ENCODE measurements at regions not wholly inside any gene's neighbourhood (a gene's known extent, or its start where the extent isn't known, plus 50 kb on each side); places are given as distances from the start of the nearest gene placed in this dataset.
"Not testable (repeated sequence)": the region's sequence is repeated elsewhere in the genome, so short reads cannot be mapped to it uniquely, and the experiment has no call there.

DNA sequence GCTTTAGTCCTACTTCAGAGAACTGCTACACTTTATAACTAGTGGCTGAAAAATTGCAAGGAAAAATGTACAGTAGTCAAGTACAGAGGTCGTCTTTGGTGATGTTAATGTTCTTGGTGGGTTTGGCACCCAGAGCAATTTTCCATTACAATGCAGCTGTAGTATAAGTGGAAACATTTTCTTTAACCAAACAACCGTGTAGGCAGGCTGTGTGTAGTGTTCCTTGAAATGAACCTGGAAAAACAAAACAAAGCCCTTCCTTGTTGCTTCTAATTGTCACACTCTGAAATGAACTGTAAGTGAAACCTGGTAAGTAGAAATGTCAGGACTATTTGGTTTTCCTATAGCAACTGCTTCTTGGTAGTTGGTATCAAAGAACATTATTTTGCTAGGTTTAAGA lies 256.9 kb downstream of the MDFIC start:
- H3K4me3 Mint-ChIP-seq = no peak overlapping the region
- DNase-seq = no peak
- no peaks in the 10 kb centered on the region for H3K36me3 Mint-ChIP-seq (ENCODE audit: insufficient read depth in 2 of 2)
- H3K4me1 Mint-ChIP-seq (ENCODE audit: low read depth) = peaks cover 8% of the 10 kb centered on the region
- H3K9me3 Mint-ChIP-seq = peaks cover 0 to under 1% of the 10 kb centered on the region in 2 donors
- no peak overlapping the region for H3K27ac Mint-ChIP-seq
- no peak for ATAC-seq (replicated peaks in 1 of 2)
- H3K27me3 Mint-ChIP-seq (ENCODE audit: low read depth) = no peaks in the 10 kb centered on the region

DNA sequence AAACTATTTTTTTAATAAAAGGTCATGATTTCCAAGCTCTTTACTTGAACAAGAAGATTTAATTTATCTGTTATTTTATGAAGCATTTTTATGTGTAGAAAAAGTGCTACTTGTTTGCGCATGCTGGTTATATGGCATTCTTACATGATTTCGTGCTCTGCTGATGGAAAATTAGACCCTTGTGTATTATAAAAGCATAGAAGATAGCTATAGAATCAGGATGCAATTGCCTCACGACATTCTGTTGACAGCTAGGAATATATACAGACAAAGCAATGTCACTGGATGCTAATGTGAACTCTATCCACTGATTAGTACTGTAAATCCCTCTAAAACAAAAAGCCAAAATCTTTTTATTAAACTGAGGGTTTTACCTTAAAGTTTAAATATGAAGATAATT lies 255.9 kb downstream of the MDFIC start:
- Mint-ChIP-seq H3K36me3 (ENCODE audit: insufficient read depth in 2 of 2) (no peaks in the 10 kb centered on the region), H3K9me3 (peaks cover 0 to 3% of the 10 kb centered on the region in 2 donors)

DNA sequence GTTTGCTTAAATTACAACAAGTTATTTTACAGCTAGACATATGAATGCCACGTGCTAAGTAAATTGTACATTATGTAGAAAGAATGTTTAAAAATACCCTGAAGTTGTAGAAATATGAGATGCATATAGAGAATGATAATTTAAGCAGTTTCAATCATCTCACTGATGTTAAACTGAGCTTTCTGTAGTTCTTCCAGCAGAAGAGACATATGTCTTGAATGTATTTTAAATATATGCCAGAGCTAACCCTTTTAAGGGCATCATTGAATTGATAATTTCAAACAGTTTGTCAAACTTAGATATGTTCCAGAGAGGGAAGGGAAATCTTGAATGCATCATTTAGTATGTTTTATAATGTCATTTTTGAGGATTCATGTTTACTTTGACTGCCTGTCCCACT lies 255.2 kb downstream of the MDFIC start:
- Mint-ChIP-seq H3K4me1 (ENCODE audit: low read depth) (no peaks in the 10 kb centered on the region), H3K36me3 (ENCODE audit: insufficient read depth in 2 of 2) (peaks cover 0 to 2% of the 10 kb centered on the region in 2 donors), H3K27me3 (ENCODE audit: low read depth) (no peaks in the 10 kb centered on the region), H3K27ac (no peak overlapping the region), H3K4me3 (no peak overlapping the region), H3K9me3 (peaks cover 0 to 4% of the 10 kb centered on the region in 2 donors)
- no peak for DNase-seq
- ATAC-seq (replicated peaks in 1 of 2) = no peak

More for the DNA sequence above, 255.9 kb downstream of the MDFIC start:
- no peak overlapping the region for H3K4me3 Mint-ChIP-seq
- H3K27me3 Mint-ChIP-seq (ENCODE audit: low read depth) = no peaks in the 10 kb centered on the region
- DNase-seq = no peak
- no peaks in the 10 kb centered on the region for H3K4me1 Mint-ChIP-seq (ENCODE audit: low read depth)
- no peak overlapping the region for H3K27ac Mint-ChIP-seq
- no peak for ATAC-seq (replicated peaks in 1 of 2)

DNA sequence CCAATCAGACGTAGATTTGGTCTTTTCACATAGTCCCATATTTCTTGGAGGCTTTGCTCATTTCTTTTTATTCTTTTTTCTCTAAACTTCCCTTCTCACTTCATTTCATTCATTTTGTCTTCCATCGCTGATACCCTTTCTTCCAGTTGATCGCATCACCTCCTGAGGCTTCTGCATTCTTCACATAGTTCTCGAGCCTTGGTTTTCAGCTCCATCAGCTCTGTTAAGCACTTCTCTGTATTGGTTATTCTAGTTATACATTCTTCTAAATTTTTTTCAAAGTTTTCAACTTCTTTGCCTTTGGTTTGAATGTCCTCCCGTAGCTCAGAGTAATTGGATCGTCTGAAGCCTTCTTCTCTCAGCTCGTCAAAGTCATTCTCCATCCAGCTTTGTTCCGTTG lies 250.5 kb downstream of the MDFIC start:
- H3K9me3 Mint-ChIP-seq; H3K27ac Mint-ChIP-seq; H3K4me3 Mint-ChIP-seq; ATAC-seq (replicated peaks in 1 of 2); H3K4me1 Mint-ChIP-seq (ENCODE audit: low read depth); H3K27me3 Mint-ChIP-seq (ENCODE audit: low read depth); DNase-seq; H3K36me3 Mint-ChIP-seq (ENCODE audit: insufficient read depth in 2 of 2): not testable (repeated sequence)

DNA sequence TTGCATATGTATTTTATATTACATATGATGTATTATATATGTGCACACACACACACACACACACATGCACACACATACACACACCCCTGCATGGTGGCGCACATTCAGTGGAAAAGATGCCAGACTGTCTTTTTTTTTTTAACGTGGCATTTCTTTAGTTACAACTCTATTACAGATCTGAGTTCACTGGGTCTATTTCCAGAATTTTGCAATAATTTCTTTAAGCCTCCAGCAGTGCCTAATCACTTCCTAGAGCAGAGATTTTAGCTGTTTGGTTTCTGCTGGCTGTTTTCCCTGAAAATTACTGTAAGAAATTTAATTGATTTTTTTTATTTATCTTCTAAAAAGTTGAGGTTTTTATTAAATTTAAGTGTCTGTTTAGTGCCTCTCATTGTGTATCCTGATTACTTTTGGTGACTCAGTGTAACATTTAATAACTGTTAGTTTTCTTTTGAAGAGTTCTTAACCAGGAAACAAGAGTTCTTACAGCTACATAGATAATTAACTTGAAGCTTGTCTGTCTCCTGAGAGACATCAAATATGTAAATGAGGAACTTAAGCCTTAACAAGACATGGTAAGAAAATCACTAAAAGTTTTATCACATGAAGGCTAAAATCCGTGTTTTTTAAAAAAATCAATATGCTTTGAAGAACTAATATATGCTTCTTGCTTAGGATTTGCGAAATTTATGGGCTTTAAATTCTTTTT lies 232.0 kb downstream of the MDFIC start:
- Mint-ChIP-seq H3K4me3 (no peak overlapping the region), H3K36me3 (ENCODE audit: insufficient read depth in 2 of 2) (no peaks in the 10 kb centered on the region), H3K27me3 (ENCODE audit: low read depth) (no peaks in the 10 kb centered on the region), H3K4me1 (ENCODE audit: low read depth) (no peaks in the 10 kb centered on the region), H3K9me3 (no peaks in the 10 kb centered on the region), H3K27ac (no peak overlapping the region)
- ATAC-seq (replicated peaks in 1 of 2) (no peak), DNase-seq (no peak)

DNA sequence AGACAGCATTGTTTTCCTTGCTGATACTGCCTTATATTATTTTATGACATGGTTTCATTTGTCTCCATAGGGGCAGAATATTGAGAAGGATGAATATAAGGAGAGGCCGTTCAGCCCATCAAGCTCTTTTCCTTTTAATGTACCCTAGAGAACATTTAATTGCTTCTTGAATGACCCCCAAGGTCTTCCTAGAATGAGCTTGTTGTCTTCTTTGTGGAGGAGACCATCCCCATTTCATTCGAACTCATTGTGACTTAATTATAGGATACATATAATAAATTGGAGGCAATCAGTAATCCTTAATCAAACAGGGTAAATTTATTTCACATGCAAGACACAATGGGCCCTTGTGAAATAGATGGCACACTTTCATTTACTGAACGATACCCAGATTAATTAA lies 231.3 kb downstream of the MDFIC start:
- Mint-ChIP-seq H3K4me1 (ENCODE audit: low read depth) (no peaks in the 10 kb centered on the region), H3K27me3 (ENCODE audit: low read depth) (no peaks in the 10 kb centered on the region), H3K4me3 (no peak overlapping the region), H3K27ac (no peak overlapping the region), H3K36me3 (ENCODE audit: insufficient read depth in 2 of 2) (no peaks in the 10 kb centered on the region), H3K9me3 (no peaks in the 10 kb centered on the region)
- DNase-seq (no peak), ATAC-seq (replicated peaks in 1 of 2) (no peak)

DNA sequence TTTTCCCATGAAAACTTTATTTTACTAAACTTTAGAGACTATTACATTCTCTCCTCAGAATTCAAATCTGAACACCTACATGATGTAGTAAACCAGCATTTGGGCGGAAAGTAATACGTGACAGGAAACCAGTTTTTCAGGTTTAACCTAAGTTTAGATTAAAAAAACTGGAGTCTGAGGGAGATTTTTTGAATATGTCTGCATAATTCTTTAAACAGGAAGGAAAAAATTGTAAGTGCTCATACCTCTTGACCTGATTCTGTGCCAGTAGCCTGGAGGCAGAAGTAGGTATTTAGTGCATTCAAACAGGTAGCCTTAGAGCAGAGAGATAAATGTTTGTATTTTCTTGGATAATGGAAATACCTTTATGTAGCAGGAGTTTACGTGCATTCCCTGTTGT lies 224.3 kb downstream of the MDFIC start:
- Mint-ChIP-seq H3K36me3 (ENCODE audit: insufficient read depth in 2 of 2) (no peaks in the 10 kb centered on the region), H3K9me3 (no peaks in the 10 kb centered on the region), H3K27me3 (ENCODE audit: low read depth) (no peaks in the 10 kb centered on the region), H3K4me3 (peak overlapping the region in 1 of 2 donors; percentile 25), H3K27ac (no peak overlapping the region), H3K4me1 (ENCODE audit: low read depth) (peaks cover 5% of the 10 kb centered on the region)
- ATAC-seq (replicated peaks in 1 of 2) (no peak), DNase-seq (no peak)

DNA sequence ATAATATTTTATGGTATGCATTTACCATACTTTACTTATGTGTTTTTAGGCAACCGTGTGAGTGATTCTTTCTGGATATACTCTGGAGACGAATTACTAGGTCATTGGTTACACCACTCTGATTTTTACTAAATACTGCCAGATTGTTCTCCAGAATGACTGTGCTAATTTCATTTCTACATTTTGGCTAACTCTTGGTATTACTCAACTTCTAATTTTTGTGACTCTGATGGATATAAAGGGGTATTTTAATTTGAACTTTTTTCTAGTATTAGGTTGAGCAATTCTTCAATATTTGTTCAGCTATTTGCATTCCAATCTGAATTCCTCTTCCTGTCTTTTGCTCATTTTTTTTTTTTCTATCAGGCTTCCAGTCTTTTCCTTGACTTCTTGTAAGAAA lies 223.6 kb downstream of the MDFIC start:
- DNase-seq (no peak), ATAC-seq (replicated peaks in 1 of 2) (peak in 1 of 2 donors; percentile 59)
- H3K27ac Mint-ChIP-seq = no peak overlapping the region

DNA sequence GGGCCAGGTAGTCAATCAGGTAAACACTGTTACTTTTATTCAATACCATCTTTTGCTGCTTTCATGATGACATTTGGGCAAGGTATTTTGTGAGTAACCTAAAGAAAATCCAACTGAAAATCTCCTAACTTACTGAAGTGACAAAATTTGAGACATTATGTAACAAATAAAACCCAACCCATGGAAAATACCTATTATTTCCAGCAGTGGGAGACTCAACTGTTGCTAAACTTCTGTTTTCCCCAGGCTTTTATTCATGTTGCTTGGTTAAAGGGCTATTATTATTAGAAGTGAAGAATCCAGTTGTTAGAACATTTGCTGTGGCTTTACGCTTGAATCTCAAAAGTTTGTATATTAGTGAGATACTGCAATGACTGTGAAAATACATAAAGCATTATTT lies 215.9 kb downstream of the MDFIC start:
- ATAC-seq (replicated peaks in 1 of 2) (no peak), DNase-seq (no peak)
- no peak overlapping the region for H3K27ac Mint-ChIP-seq
- H3K4me1 Mint-ChIP-seq (ENCODE audit: low read depth) = peaks cover 23% of the 10 kb centered on the region
- H3K9me3 Mint-ChIP-seq = peaks cover 1 to 5% of the 10 kb centered on the region in 2 donors
- H3K27me3 Mint-ChIP-seq (ENCODE audit: low read depth) = no peaks in the 10 kb centered on the region
- H3K36me3 Mint-ChIP-seq (ENCODE audit: insufficient read depth in 2 of 2) = peaks cover 0 to 4% of the 10 kb centered on the region in 2 donors
- H3K4me3 Mint-ChIP-seq = no peak overlapping the region

More for the DNA sequence above, 223.6 kb downstream of the MDFIC start:
- Mint-ChIP-seq H3K4me3 (peak overlapping the region in 1 of 2 donors; percentile 25), H3K9me3 (no peaks in the 10 kb centered on the region), H3K36me3 (ENCODE audit: insufficient read depth in 2 of 2) (no peaks in the 10 kb centered on the region), H3K27me3 (ENCODE audit: low read depth) (no peaks in the 10 kb centered on the region), H3K4me1 (ENCODE audit: low read depth) (peaks cover 5% of the 10 kb centered on the region)

DNA sequence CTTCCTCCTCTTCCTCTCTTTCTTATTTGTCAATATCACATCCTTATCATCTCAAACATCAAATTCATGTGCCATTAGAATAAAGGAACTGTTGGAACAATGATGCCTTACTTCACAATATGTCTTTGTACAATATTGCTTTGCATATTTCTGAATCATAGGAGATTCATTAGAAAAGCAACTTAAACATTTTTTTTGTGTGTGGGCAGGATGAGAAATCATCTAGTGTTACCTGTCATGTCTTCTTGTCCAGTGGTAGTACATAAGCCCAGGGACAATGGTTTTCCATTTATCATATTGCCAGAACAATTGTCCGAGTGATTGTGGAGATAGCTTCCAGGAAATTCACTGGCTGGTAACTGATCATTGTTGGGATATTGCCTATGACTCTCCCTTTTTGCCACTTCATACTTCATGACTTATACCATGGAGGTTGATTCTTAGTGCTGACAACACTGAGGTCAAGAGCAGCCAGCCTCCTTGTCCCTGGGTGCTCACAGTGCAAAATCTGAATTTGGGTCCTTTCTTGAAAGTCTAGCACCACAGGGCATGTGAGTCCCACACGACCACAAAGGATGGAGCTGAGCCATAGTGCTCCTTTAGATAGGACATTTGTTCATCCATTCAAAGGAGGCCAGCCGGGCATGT lies 215.0 kb downstream of the MDFIC start:
- no peak for ATAC-seq (replicated peaks in 1 of 2)
- no peak overlapping the region for H3K4me3 Mint-ChIP-seq

DNA sequence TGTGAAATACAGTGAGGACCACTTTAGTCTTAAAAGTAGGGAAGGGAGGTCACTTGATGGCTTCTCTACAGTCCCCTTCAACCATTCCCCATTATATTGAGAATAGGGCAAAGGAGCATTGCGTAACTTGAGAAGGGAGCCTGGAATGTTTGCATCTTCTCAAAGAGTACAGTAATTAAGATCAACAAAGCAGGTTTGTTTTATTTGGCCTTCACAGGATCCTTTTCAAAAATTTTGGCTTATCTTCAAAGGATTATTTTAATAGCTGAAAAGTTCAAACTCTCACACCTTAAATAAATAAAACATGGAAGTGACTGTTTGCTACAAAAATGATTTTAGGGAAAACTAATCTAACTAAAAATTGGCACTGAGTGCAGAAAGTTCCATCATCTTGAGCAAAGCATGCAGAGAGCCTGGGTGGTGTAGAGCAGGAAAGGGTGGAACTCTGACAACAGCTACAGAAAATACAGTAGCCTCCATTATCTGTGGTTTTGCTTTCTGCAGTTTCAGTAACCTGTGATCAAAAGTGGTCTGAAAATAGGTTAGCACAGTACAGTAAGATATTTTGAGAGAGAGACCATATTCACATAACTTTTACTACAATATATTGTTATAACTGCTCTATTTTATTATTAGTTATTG lies 214.0 kb downstream of the MDFIC start:
- H3K27me3 Mint-ChIP-seq (ENCODE audit: low read depth) = no peaks in the 10 kb centered on the region
- H3K36me3 Mint-ChIP-seq (ENCODE audit: insufficient read depth in 2 of 2) = peaks cover 0 to 6% of the 10 kb centered on the region in 2 donors
- ATAC-seq (replicated peaks in 1 of 2) = no peak

More for the DNA sequence above, 215.0 kb downstream of the MDFIC start:
- Mint-ChIP-seq H3K4me1 (ENCODE audit: low read depth) (peaks cover 23% of the 10 kb centered on the region), H3K9me3 (peaks cover 2 to 8% of the 10 kb centered on the region in 2 donors), H3K36me3 (ENCODE audit: insufficient read depth in 2 of 2) (peaks cover 0 to 6% of the 10 kb centered on the region in 2 donors), H3K27ac (no peak overlapping the region), H3K27me3 (ENCODE audit: low read depth) (no peaks in the 10 kb centered on the region)
- no peak for DNase-seq

DNA sequence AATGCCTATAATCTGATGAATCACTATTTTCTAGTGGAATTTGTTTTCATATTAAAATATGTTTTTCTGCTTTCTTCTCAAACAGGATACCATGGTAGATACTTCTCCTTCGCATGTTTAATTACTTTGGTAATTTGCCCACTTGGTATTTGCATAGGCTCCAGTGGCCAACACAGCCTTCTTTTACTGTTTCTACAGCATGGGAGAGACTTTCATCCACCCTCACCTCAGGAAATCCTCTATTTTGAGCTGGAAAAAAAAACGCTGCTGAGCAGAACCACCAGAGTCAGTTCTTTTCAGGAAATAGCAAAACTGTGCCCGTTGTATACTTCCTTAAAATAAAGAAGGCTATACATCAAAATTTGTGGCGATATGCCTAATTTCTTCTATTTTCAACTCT lies 213.3 kb downstream of the MDFIC start:
- H3K27ac Mint-ChIP-seq = no peak overlapping the region

More for the DNA sequence above, 214.0 kb downstream of the MDFIC start:
- Mint-ChIP-seq H3K4me1 (ENCODE audit: low read depth) (peaks cover 23% of the 10 kb centered on the region), H3K9me3 (peaks cover 3 to 8% of the 10 kb centered on the region in 2 donors), H3K27ac (no peak overlapping the region), H3K4me3 (no peak overlapping the region)
- no peak for DNase-seq

DNA sequence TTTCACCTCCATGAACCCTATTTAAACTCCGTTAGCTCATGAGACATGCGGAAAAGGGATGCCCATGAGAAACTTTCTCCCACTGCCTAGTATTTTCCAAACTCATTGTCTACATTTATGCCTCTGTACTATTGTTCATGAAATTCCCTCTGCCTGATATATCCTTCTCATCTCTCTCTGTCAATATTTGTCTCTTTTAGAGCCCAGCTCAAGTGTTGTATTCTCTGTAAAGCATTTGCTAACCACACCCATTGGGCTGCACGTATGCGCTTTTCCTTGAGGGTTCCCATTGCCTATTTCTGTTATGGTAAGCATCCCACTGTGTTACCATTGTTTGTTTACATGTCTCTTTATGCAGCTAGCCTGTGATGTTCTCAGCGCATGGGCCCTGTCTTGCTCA lies 211.4 kb downstream of the MDFIC start:
- Mint-ChIP-seq H3K4me3 (no peak overlapping the region), H3K27ac (no peak overlapping the region), H3K27me3 (ENCODE audit: low read depth) (no peaks in the 10 kb centered on the region), H3K36me3 (ENCODE audit: insufficient read depth in 2 of 2) (peaks cover 0 to 6% of the 10 kb centered on the region in 2 donors), H3K9me3 (peaks cover 3 to 8% of the 10 kb centered on the region in 2 donors), H3K4me1 (ENCODE audit: low read depth) (peaks cover 23% of the 10 kb centered on the region)
- no peak for ATAC-seq (replicated peaks in 1 of 2)
- no peak for DNase-seq

More for the DNA sequence above, 213.3 kb downstream of the MDFIC start:
- H3K4me1 Mint-ChIP-seq (ENCODE audit: low read depth) = peaks cover 23% of the 10 kb centered on the region
- no peak overlapping the region for H3K4me3 Mint-ChIP-seq
- H3K27me3 Mint-ChIP-seq (ENCODE audit: low read depth) = no peaks in the 10 kb centered on the region
- no peak for DNase-seq
- no peak for ATAC-seq (replicated peaks in 1 of 2)
- H3K9me3 Mint-ChIP-seq = peaks cover 3 to 8% of the 10 kb centered on the region in 2 donors
- peaks cover 0 to 6% of the 10 kb centered on the region in 2 donors for H3K36me3 Mint-ChIP-seq (ENCODE audit: insufficient read depth in 2 of 2)
